TTC549 (cell line): ENCODE measurements at regions not wholly inside any gene's neighbourhood (a gene's known extent, or its start where the extent isn't known, plus 50 kb on each side); places are given as distances from the start of the nearest gene placed in this dataset.
"Not testable (repeated sequence)": the region's sequence is repeated elsewhere in the genome, so short reads cannot be mapped to it uniquely, and the experiment has no call there.

Source experiments
- FAIRE-seq: peaks from 2 replicates; lab custom pipeline; 2012; peaks lifted over from hg19 to GRCh38; lab: Jason Lieb, UNC

- FAIRE-seq = no peak
These were observed 122.7 kb upstream of the C1GALT1C1 start for GRCh38 chrX:120752431-120753082.

GRCh38 chrX:120751683-120752082 lies 121.8 kb upstream of the C1GALT1C1 start:
- FAIRE-seq = no peak

DNA sequence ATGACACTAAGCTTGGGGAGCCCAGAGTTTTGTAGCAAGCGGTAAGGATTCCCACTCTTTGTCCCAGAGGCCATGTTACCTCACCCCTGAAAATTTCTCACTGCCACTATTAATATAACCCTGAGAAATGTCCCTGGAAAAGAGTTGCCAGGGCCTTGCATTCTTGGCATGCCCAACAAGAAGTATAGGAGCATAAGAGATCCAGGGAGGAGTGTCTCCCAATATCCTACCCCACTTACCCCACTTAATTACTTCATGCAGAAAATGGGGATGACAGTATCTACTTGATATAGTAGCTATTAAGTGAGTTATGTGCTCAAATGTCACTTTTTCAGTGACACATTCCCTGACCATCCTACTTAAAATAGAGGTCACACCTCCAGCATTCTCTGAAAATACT lies 120.5 kb upstream of the C1GALT1C1 start:
- no peak for FAIRE-seq

- no peak for FAIRE-seq
These were observed 119.4 kb upstream of the C1GALT1C1 start for GRCh38 chrX:120749141-120749846.

DNA sequence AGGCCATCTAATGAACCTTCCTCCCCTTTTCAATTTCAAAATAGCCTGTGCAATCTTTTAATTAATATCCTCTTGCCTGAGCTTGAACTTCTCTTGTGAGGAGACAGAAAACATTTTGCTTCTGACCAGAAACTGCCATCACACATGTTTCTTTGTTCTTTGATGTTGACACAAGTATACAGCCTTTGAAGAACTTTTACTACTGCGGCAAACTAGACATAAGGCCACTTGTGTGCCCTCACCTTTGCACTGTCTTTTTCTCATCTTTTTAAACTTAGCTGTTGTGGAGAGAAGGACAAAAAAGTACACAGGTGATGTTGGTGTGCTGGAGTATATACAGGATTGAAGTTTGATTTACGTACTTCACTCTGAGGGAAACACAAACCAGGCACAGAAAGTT lies 116.3 kb upstream of the C1GALT1C1 start:
- no peak for FAIRE-seq

GRCh38 chrX:120742946-120743665 lies 113.3 kb upstream of the C1GALT1C1 start:
- no peak for FAIRE-seq

- FAIRE-seq = no peak
These were observed 111.6 kb upstream of the C1GALT1C1 start for GRCh38 chrX:120741452-120741851.

DNA sequence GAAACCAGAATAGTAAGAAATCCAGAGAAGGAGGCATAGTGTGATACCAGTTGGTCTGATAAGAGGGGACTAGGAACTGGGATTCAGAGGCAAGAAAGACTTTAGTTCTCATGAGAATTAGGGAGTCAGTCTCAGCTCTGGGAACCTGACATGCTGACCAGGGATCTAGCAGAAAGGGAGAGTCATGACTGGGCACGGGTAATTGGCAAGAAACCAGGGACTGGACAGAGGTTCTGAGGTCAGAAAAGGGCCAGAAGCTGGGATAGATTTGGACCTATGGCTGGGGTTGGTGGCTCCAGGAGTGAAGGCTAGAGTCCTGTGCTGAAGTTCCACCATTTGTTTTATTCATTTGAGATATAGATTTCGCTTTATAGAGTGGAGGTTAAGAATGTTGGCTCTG lies 110.2 kb upstream of the C1GALT1C1 start:
- no peak for FAIRE-seq

- FAIRE-seq = no peak
These were observed 109.4 kb upstream of the C1GALT1C1 start for GRCh38 chrX:120739300-120739699.

DNA sequence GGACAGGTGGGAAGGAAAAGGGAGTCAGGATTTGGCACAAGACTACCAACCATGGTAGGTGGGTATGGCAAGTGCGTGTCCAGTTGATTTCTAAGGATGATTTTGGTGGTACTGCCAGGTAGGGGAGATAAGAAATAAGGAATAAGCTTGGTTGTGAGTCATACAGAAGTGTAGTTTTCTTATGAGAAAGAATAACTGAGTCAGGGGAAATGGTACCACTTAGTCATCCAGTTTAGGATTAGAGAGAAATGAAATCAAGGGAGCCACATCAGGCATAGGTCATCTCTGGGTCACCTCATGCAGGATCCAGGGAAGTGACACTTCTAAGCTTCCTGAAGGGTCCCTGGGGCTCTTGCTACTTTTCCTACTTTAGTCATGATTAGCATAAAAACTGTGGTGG lies 107.1 kb upstream of the C1GALT1C1 start:
- no peak for FAIRE-seq

DNA sequence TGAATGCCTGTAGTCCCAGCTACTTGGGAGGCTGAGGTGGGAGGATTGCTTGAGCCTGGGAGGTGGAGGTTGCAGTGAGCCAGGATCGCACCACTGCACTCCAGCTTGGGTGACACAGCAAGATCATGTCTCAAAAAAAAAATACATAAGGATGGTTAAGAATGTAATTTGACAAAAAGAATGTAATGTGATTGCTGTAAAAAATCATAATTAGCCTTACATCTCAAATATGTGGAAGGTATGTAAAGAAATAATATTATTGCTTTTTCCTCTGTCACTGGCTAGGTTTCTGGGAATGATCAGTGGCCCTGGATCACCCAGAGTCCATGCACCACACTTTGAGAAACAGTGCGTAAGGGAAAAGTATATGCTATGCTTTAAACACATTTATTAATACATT lies 106.1 kb upstream of the C1GALT1C1 start:
- no peak for FAIRE-seq

GRCh38 chrX:120732879-120733278 lies 103.0 kb upstream of the C1GALT1C1 start:
- FAIRE-seq = no peak

GRCh38 chrX:120732461-120732860 lies 102.6 kb upstream of the C1GALT1C1 start:
- no peak for FAIRE-seq

DNA sequence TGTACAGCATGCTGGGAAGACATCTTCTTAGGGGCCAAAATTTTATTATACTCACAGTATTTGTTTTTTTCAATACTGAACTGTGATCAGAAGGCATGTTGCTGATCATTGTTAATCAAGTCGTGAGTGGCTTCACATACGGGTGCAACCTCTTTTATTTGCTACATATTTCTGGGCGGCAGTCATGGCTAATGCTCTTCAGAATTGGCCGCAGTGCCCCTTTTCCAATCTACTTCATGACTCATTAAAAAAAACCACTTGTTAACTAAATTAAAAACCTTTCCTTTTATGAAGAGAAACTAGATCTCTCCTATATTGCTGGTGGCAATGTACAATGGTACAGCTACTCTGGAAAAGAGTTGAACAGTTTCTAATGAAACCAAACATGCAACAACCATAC lies 101.5 kb upstream of the C1GALT1C1 start:
- FAIRE-seq = no peak

- FAIRE-seq = not testable (repeated sequence)
These were observed 99.8 kb upstream of the C1GALT1C1 start for GRCh38 chrX:120729506-120730255.

- FAIRE-seq = no peak
These were observed 98.1 kb upstream of the C1GALT1C1 start for GRCh38 chrX:120727911-120728310.

GRCh38 chrX:120727452-120727851 lies 97.6 kb upstream of the C1GALT1C1 start:
- no peak for FAIRE-seq

- FAIRE-seq = no peak
These were observed 96.4 kb upstream of the C1GALT1C1 start for GRCh38 chrX:120726294-120726693.

- FAIRE-seq = no peak
These were observed 96.0 kb upstream of the C1GALT1C1 start for GRCh38 chrX:120725874-120726273.

DNA sequence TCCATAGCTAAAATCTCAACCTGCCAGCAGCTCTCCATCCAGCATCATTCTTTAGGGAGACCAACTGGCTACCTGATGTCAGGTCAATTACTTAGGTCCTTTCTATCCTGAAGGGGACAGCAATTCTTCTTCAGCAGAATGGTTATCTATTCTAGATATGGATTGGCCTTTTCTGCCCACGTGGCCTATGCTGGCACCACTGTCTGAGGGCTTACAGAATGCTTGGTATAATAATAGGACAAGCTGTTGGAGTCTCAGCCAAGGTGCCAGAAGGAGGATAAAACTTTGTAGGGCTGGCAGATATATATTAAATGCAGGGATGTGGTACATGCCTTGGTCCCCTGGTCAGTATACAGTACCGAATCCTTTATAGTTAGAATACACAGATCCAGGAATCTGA lies 89.8 kb upstream of the C1GALT1C1 start:
- no peak for FAIRE-seq

DNA sequence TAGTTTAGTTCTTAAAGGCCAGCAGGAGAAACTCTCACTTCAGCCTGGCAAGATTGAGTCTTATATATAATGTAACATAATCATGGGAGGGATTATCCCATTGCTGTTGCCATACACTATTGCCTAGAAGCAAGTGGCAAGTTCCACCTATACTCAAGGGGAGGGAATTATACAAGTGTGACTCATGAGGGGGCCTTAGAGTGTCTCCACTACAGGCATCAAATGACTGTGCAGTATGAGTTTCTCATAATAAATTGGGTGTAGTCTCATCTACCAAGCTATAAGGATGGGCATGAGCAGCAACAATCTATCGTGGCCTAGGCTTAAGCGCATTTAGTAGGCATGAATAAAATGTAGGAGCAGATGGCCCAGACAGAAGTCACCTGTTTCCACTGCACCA lies 89.1 kb upstream of the C1GALT1C1 start:
- no peak for FAIRE-seq

- FAIRE-seq = not testable (repeated sequence)
These were observed 72.5 kb upstream of the C1GALT1C1 start for GRCh38 chrX:120702337-120702736.

GRCh38 chrX:120697053-120697452 lies 67.2 kb upstream of the C1GALT1C1 start:
- FAIRE-seq = no peak
